HG03571 (cell line): ENCODE measurements at regions not wholly inside any gene's neighbourhood (a gene's known extent, or its start where the extent isn't known, plus 50 kb on each side); places are given as distances from the start of the nearest gene placed in this dataset.

ENCODE experiments used
- ATAC-seq: cut with Tn5 transposase; IDR thresholded peaks from one replicate; pipeline ENCODE4 v1.9.1; 2021; ENCODE audit not compliant: unreplicated experiment

GRCh38 chr5:68647743-68648142 lies 432.2 kb downstream of the PIK3R1 start:
- ATAC-seq = no peak

GRCh38 chr5:68648944-68649857 lies 433.6 kb downstream of the PIK3R1 start:
- ATAC-seq = no peak

- ATAC-seq = no peak
Observed at GRCh38 chr5:68652534-68652965, 437.0 kb downstream of the PIK3R1 start.

GRCh38 chr5:68653471-68653870 lies 437.9 kb downstream of the PIK3R1 start:
- ATAC-seq = no peak

GRCh38 chr5:68657055-68657961 lies 436.5 kb upstream of the SLC30A5 start:
- ATAC-seq = no peak

- ATAC-seq = no peak
Observed at GRCh38 chr5:68658810-68659372, 434.9 kb upstream of the SLC30A5 start.

GRCh38 chr5:68659881-68660280 lies 433.9 kb upstream of the SLC30A5 start:
- no peak for ATAC-seq

- no peak for ATAC-seq
Observed at GRCh38 chr5:68661237-68661636, 432.6 kb upstream of the SLC30A5 start.

- no peak for ATAC-seq
Observed at GRCh38 chr5:68662804-68663307, 431.0 kb upstream of the SLC30A5 start.

GRCh38 chr5:68669864-68670575 lies 423.8 kb upstream of the SLC30A5 start:
- ATAC-seq = no peak

- no peak for ATAC-seq
Observed at GRCh38 chr5:68673106-68673822, 420.6 kb upstream of the SLC30A5 start.

GRCh38 chr5:68673823-68674180 lies 420.0 kb upstream of the SLC30A5 start:
- ATAC-seq = no peak

- ATAC-seq = no peak
Observed at GRCh38 chr5:68679041-68679440, 414.8 kb upstream of the SLC30A5 start.

GRCh38 chr5:68680366-68680765 lies 413.4 kb upstream of the SLC30A5 start:
- no peak for ATAC-seq

GRCh38 chr5:68681929-68682328 lies 411.9 kb upstream of the SLC30A5 start:
- no peak for ATAC-seq

- ATAC-seq = no peak
Observed at GRCh38 chr5:68682400-68683160, 411.2 kb upstream of the SLC30A5 start.

- no peak for ATAC-seq
Observed at GRCh38 chr5:68683632-68684036, 410.2 kb upstream of the SLC30A5 start.

GRCh38 chr5:68685863-68686262 lies 408.0 kb upstream of the SLC30A5 start:
- ATAC-seq = no peak

- no peak for ATAC-seq
Observed at GRCh38 chr5:68688547-68688946, 405.3 kb upstream of the SLC30A5 start.
